ENCODE measurements at regions not wholly inside any gene's neighbourhood (a gene's known extent, or its start where the extent isn't known, plus 50 kb on each side); places are given as distances from the start of the nearest gene placed in this dataset.
"Not testable (repeated sequence)": the region's sequence is repeated elsewhere in the genome, so short reads cannot be mapped to it uniquely, and the experiment has no call there.

- DNase-seq (ENCODE audit: low read depth): no peak
- TF ChIP-seq, protein P1, sequence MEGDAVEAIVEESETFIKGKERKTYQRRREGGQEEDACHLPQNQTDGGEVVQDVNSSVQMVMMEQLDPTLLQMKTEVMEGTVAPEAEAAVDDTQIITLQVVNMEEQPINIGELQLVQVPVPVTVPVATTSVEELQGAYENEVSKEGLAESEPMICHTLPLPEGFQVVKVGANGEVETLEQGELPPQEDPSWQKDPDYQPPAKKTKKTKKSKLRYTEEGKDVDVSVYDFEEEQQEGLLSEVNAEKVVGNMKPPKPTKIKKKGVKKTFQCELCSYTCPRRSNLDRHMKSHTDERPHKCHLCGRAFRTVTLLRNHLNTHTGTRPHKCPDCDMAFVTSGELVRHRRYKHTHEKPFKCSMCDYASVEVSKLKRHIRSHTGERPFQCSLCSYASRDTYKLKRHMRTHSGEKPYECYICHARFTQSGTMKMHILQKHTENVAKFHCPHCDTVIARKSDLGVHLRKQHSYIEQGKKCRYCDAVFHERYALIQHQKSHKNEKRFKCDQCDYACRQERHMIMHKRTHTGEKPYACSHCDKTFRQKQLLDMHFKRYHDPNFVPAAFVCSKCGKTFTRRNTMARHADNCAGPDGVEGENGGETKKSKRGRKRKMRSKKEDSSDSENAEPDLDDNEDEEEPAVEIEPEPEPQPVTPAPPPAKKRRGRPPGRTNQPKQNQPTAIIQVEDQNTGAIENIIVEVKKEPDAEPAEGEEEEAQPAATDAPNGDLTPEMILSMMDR (conservative IDR thresholded peaks at IDR 0.05; ENCODE audit: low read depth, low read length): no peak
These were observed 488.2 kb downstream of the OMA1 start for GRCh38 chr1:58058323-58058722.

GRCh38 chr1:58057826-58058225 lies 488.7 kb downstream of the OMA1 start:
- no peak overlapping the region for H3K4me3 ChIP-seq (ENCODE audit: low read length)
- TF ChIP-seq, protein P1 (conservative IDR thresholded peaks at IDR 0.05; ENCODE audit: low read depth, low read length): no peak
- no peak for DNase-seq (ENCODE audit: low read depth)

More at GRCh38 chr1:58058323-58058722, 488.2 kb downstream of the OMA1 start:
- H3K4me3 ChIP-seq (ENCODE audit: low read length): no peak overlapping the region

DNA sequence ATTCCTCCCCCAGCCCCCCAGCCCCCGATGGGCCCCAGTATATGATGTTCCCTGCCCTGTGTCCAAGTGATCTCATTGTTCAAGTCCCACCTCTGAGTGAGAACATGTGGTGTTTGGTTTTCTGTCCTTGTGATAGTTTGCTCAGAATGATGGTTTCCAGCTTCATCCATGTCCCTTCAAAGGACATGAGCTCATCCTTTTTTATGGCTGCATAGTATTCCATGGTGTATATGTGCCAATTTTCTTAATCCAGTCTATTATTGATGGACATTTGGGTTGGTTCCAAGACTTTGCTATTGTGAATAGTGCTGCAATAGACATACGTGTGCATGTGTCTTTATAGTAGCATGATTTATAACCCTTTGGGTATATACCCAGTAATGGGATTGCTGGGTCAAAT lies 495.3 kb downstream of the OMA1 start:
- not testable (repeated sequence) for H3K4me3 ChIP-seq (ENCODE audit: low read length); DNase-seq (ENCODE audit: low read depth)

GRCh38 chr1:58047265-58047858 lies 499.2 kb downstream of the OMA1 start:
- DNase-seq (ENCODE audit: low read depth): no peak
- H3K4me3 ChIP-seq (ENCODE audit: low read length): no peak overlapping the region

DNA sequence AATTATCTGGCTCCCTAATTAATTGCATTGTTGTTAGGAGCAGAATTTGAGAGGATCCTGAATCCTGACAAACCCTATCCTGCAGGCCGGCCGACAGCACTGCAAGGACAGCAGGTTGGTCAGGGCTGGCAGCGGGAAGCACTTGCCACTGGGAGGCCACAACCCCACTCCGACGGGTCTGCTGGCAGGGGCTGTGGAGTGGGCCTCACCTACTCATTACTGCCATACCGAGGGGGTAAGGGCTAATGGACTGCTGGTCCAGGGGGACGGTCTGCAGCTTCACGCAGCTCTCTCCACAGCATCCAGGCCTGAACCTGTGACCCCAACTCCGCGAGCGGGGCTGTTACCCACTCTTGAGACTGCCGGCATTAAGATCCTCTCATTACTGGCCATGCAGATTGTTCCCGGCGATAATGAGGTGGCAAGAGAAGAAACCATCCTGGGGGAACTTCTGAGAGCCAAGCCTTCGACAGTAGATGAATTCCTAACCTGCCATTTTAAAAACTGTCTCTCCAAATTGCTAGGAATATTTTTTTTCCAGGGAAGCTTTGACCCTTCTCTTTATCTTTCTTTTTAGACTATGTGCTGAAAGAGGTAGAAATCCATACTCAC lies 501.3 kb downstream of the OMA1 start:
- DNase-seq (ENCODE audit: low read depth): no peak
- TF ChIP-seq, protein P1 (conservative IDR thresholded peaks at IDR 0.05; ENCODE audit: low read depth, low read length): no peak
- H3K4me3 ChIP-seq (ENCODE audit: low read length): no peak overlapping the region

More at GRCh38 chr1:58047265-58047858, 499.2 kb downstream of the OMA1 start:
- TF ChIP-seq, protein P1 (conservative IDR thresholded peaks at IDR 0.05; ENCODE audit: low read depth, low read length): peak; percentile 82

DNA sequence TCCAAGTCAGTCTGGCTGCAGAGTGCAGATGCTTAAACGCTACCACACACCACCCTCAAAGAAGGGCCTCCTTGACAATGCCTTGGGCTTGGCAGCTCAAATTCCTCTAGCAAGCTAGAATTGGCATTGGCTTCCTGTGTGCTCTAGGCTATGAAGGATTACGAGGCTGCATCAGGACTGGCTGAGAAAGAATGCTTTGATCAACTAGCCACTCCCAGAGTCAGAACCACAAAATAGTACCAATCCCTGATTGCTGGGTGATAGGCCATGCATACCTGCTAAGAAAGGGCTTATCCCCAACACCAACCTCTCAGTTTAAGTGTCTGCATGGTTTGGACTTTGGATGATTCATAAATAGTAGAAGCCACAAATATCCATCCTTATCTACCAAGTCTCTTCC lies 504.9 kb downstream of the OMA1 start:
- TF ChIP-seq, protein P1 (conservative IDR thresholded peaks at IDR 0.05; ENCODE audit: low read depth, low read length): no peak
- no peak overlapping the region for H3K4me3 ChIP-seq (ENCODE audit: low read length)
- no peak for DNase-seq (ENCODE audit: low read depth)

GRCh38 chr1:58038574-58038973 lies 508.0 kb downstream of the OMA1 start:
- DNase-seq (ENCODE audit: low read depth): no peak

More at GRCh38 chr1:58038574-58038973, 508.0 kb downstream of the OMA1 start:
- TF ChIP-seq, protein P1 (conservative IDR thresholded peaks at IDR 0.05; ENCODE audit: low read depth, low read length): no peak
- H3K4me3 ChIP-seq (ENCODE audit: low read length): no peak overlapping the region

Measured in retinal pigment epithelial cell (primary cell).